Kidney glomerular epithelial cell (primary cell): ENCODE measurements at regions not wholly inside any gene's neighbourhood (a gene's known extent, or its start where the extent isn't known, plus 50 kb on each side); places are given as distances from the start of the nearest gene placed in this dataset.

ENCODE experiments used
- DNase-seq: peaks from one replicate; lab custom pipeline; 2025; lab: John Stamatoyannopoulos, UW

GRCh38 chr4:59068722-59069418 is 1958.7 kb upstream of the IGFBP7 start:
- no peak for DNase-seq

DNA sequence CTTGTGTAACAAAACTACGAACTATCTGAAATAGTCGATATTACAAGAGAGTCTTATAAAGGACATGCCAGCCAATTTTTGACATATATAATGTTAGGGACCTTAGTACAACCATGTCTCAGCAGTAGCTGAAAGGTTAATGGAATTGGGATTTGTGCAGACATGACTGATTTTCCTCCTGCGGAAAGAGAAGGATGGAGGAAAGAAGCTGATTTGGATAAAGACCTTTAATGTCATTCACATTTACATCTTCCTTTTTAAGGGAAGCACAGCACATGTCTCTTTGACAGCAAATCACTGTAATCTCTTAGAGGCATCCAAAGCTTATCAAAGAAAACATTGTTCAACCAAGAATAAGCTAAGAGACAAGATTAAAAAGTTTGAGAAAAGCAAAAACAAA is 1976.2 kb upstream of the IGFBP7 start:
- no peak for DNase-seq

GRCh38 chr4:59091146-59092142 is 1981.3 kb upstream of the IGFBP7 start:
- DNase-seq: no peak

DNA sequence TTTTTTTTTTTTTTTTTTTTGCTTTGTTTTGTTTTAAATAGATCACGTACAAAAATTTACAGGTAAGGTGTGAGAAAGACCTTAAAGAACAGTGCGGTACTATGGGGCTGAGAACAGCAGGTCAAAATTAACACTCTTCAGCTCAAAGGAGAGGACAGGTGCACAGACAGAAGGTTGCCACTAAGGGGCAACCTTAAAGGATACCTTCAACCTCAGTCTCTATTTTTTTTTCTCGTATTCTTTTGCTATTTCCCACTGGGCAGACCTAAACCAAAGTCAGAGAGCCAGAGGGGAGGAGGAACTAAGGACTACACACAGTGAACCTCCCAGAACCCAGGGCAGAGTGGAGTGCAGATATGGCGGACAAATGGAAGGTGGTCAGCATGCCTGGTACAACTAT is 1984.3 kb upstream of the IGFBP7 start:
- no peak for DNase-seq

GRCh38 chr4:59102311-59102710 is 1992.1 kb upstream of the IGFBP7 start:
- no peak for DNase-seq

DNA sequence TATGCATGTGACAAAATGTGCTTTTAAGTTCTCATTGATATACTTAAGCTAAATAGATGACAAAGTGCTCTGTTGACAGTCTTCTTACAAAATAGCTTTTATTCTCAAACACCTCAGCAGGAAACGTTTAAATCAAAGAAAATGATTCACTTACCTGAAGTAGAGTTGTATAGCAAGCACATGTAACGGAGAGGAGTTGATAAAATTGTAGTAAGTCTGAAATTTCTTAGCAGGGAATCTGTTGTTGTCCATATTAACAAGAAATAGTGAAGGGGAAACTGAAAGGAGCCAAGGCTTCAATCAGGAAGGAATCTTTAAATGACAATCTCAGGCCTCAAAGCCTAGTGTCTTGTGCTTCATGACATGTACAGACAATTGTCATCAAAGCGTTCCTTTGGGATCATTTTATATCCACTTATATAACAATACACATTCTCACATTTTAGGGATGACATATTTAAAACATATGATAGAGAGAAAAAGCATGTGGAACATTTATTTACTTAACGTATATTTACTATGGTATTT is 2010.2 kb upstream of the IGFBP7 start:
- DNase-seq: no peak

DNA sequence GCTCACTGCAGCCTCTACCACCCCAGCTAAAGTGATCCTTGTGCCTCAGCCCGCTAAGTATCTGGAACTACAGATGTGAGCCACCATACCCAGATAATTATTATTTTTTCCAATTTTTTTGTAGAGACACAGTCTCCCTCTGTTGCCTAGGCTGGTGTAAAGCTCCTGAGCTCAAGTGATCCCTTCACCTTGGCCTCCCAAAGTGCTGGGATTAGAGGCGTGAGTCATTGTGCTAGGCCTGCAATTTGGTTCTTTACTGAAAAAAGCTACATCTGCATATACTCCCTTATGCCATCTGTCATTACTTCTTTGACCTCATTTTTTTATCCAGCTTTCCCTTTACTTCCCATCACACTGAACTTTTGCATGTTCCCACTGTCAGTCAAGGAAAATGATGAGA is 2012.4 kb upstream of the IGFBP7 start:
- DNase-seq: no peak

DNA sequence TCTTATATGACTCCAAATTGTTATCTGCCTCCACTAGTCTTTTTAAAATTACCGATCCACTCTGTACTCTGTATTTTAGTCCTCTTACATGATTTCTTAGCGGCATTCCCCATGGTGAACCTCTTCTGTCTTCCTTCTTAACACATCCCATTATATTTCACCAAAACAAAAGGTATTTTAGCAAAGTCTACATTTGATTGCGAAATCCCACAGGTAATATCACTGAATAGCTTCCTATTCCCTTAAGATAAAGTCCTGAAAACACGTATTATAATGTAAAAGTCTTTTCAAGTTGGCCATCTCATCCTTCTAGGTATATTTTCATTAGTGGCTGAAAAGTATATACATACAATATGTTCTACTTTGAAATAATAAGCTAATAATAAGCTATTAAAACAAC is 2016.0 kb upstream of the IGFBP7 start:
- DNase-seq: no peak

DNA sequence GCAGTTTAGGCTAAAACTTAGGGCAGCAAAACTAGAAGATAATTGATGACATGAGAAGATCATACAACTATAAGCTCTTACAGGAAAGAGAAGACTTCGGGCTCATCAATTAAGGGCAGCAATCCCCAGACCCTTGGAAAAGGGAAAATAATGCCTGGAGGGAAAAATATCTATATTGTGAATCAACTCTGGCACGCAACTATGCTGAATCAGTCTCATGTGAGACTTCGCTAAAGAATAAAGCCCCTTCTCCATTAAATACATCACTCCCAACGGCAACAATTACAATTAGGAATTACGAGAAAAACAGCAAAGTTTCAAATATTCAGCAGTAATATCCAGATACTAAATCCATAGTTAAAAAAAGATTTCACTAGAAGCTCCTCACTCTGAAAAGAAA is 2016.8 kb upstream of the IGFBP7 start:
- no peak for DNase-seq

DNA sequence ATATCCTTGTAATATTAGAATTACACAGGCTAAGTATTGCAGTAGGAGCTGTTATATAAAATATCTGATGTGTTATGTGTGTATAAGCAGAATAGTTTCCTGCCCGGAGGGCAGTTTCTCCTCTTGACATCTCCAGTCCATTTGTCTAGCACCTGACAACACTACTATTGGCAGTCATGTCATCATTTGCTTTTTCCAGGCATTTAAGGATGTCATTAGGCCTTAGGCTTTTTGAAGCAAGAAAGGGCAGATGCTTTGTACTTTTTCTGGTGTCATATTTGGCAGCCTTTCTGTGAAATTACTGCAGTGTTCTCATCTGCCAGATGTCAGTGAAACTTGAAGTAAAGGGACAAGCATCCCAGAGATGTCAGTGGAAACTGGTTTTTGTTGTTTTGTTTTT is 2017.6 kb upstream of the IGFBP7 start:
- no peak for DNase-seq

DNA sequence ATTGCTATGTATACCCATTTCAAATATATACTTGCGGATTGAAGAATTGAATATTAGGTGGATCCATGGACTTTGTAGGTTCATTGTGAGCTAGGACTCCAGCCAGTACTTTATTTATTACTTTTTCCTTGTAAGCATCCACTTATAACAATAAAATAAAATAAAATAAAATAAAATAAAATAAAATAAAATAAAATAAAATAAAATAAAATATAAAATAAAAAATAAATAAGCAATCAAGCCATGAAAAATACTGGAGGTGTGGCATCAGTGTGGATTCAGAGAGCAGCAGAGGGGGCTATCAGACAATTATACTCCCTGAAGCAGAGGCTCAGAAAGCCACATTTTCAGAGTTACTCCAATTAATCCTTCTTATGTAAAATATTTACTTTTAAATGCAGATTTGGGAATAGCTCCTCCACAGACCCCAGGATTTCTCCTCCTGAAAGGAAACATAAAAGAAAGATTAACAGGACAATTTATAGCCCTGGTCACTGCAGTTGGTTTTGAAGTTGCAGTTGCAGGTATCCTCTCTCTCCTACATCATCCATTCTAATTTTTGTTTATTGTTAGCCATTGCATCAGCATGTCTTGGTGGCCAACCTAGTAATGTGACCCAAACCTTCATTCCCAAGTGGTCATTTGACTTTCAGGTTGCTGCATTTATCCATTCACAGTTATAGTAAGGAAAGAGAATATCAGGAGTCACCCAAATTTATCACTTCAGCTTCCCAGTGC is 2025.2 kb upstream of the IGFBP7 start:
- DNase-seq: no peak

DNA sequence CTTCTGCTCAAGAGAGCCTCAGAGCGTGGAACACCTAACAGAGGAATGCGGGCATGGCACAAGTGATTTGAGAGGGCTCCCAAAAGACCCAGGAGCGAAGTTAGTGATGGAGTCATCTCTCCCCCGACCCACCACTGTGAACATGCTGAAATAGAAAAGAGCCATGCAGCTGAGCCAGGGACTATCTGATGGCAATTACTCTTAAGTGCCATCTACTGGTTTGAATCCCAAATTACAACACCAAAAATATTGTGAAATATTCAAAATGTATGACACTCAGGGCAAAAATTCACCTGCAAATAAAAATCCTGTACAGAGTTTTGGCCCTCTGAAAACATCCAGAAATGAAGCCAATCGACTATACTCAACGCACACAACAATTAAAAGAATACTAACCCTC is 2038.9 kb upstream of the ADGRL3 start:
- DNase-seq: no peak

DNA sequence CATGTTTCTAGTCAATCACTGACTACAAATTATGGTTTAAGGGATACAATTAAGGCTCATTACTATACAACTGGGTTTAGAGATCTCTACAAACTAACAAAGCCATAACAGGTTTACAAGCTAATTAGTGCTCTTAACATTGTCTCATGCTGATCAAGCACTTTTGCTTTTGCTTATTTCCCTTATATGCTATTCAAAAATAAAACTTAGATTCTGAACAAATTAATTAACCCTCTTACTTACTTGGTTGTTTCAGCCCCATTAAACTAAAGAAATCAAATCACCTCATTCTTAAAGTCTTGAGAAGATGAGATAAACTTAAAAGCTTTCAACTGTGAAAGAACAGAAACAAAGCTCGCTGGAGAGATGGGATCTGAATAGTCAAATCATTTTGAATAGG is 2024.5 kb upstream of the ADGRL3 start:
- DNase-seq: no peak

- no peak for DNase-seq
Observed at GRCh38 chr4:59179372-59179771, 2020.8 kb upstream of the ADGRL3 start.

DNA sequence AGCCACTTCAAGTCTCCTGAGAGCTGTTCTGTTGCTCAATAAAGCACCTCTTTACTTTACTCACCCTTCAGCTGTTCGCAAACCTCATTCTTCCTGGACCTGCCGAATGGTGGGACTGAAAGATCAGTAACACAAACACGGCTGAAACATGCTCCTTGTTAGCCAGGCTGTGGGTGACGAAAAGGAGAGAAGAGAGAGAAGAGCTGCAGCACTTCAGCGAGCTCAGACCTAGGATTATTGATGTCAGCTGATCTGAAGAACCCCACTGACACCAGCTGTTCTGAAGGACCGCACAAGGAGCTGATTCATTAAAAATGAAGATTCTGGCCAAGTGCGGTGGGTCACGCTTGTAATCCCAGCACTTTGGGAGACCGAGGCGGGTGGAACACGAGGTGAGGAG is 2020.0 kb upstream of the ADGRL3 start:
- DNase-seq: no peak

DNA sequence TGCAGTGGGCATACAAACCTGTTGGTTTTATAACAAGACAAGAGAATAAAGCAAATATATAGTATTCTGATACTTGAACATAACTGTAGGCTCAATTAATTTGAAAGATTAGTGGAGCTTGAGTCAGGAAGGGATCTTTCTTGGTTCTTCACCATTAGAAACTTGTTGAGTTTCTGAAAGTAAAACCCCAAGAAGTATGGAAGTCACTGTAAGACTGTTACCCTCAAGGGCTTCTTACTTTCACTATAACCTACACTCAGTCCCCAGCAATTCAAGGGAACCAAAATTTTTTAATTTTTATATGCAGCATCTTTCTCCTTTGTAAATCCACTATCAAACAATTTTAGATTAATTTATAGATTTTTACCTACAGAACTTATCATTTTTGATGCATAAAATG is 2019.2 kb upstream of the ADGRL3 start:
- no peak for DNase-seq

DNA sequence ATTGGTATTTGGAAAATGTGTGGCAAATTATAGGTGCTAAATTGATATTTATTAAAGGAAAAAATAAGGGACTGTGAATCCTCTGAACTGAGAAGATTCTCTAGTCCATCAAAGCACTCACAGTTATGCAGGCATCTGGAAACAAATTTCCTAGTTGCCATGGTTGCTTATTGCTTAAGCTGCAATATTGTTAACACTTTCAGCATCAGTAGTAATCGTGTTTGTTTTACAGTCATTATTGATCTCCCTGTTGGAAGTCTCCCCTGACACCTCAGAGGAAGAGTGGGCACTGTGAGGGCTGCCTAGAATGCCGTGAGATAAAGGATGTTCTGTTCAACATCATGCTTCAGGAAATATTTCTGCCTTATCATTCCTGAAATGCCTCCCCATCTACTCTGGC is 2004.3 kb upstream of the ADGRL3 start:
- no peak for DNase-seq

GRCh38 chr4:59200992-59201391 is 1999.1 kb upstream of the ADGRL3 start:
- DNase-seq: no peak

DNA sequence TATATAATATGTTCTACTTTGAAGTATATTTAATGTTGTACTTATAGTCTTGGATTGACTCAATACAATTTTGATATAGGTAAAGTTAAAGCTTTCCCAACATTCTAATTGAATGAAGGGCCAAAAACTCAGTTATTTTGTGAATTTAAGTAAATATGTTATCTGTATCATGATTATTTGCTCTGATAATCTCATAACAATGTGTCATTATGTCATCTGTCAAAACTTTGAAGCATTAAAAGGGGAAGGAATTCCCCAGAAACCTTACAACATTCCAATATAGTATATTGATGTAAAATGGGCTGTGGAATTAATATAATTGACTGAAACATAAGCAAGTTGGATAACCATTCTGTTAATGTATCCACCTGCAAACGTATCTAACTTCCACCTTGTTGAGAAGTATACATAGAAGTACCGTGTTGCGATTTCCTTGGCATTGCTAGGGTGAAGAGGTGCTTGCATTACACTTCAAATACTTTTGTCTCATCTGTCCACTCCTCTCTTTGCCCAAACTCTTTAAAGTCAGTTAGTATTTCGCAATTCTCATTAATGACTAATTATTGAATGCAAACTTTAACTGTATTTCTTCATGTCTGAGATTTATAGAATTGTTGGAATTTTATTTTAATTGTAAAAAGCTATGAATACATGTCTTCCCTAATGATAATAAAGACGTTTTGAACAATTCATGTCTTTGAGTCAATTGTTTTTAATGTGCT is 1982.1 kb upstream of the ADGRL3 start:
- no peak for DNase-seq

GRCh38 chr4:59222221-59222620 is 1977.9 kb upstream of the ADGRL3 start:
- no peak for DNase-seq

- no peak for DNase-seq
Observed at GRCh38 chr4:59223292-59223941, 1976.7 kb upstream of the ADGRL3 start.
